ENCODE measurements at regions not wholly inside any gene's neighbourhood (a gene's known extent, or its start where the extent isn't known, plus 50 kb on each side); places are given as distances from the start of the nearest gene placed in this dataset.

- no peak for DNase-seq (ENCODE audit: low read depth)
These were observed 207.2 kb upstream of the GBE1 start for GRCh38 chr3:81968658-81969057.

GRCh38 chr3:81967393-81967792 lies 205.9 kb upstream of the GBE1 start:
- DNase-seq (ENCODE audit: low read depth) = no peak

GRCh38 chr3:81965696-81966095 lies 204.3 kb upstream of the GBE1 start:
- DNase-seq (ENCODE audit: low read depth) = no peak

DNA sequence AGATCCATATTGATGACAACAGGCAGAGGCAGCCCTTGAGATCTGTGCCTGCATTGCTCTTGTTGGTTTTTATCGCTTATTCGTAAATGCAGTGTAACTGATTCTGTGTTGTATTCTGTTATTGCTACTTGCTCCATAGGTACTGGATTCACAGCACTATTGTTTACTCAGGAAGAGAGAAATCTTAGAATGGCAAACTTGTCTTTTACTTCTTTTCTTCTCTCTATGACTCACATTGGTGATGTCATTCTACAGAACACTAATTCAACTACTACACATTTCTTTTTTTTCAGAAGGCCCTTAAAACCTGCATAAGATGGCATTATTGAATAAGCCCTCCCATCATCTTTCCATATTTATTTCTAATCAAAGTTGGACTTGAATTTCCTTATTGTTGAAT lies 201.0 kb upstream of the GBE1 start:
- DNase-seq (ENCODE audit: low read depth) = no peak

DNA sequence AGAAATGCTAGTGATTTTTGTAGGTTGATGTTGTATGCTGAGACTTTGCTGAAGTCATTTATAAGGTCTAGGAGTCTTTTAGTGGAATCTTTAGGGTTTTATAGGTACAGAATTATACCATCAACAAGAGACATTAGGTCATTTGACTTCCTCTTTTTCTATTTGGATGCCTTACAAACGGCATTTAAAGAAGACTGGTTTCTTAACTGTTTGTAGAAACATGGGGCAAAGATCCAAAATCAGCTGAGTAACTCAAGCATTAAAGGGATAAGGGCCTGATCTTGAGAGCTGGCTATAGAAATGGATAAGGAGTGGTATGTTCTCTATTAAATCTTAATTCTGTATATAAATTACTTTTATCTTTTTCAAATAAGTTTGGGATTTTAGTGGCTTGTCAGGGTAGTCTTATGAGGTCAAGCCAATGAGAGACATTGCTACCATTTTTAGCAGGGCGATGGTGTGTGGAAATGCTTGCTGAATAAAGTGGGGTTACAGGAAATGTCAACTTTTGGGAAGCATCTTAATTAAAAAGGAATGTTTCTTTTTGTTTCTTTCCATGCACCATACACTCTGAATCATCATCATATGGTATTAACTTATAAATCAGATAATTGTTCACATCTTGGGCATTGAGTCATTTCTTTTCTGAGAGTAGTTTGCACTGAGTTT lies 197.7 kb upstream of the GBE1 start:
- no peak for DNase-seq (ENCODE audit: low read depth)

DNA sequence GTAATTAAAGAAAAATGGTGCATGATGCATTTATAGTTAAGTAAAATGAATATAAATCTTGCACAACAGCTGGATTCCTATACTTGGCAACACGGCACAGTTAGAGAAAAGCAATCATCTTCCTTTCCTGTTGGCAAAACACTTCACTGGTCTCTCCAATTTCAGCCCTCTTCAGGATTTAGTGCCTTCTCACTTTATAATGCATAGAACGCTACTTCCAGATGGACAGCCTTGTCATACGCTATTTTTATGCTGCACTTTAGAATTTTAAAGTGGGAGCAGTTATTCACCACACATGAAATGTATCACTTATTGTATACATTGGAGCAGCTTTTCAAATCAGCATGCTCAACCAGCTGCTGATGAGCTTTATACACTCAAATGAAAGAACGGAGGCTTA lies 194.4 kb upstream of the GBE1 start:
- DNase-seq (ENCODE audit: low read depth) = no peak

- DNase-seq (ENCODE audit: low read depth) = no peak
These were observed 191.7 kb upstream of the GBE1 start for GRCh38 chr3:81953111-81953510.

DNA sequence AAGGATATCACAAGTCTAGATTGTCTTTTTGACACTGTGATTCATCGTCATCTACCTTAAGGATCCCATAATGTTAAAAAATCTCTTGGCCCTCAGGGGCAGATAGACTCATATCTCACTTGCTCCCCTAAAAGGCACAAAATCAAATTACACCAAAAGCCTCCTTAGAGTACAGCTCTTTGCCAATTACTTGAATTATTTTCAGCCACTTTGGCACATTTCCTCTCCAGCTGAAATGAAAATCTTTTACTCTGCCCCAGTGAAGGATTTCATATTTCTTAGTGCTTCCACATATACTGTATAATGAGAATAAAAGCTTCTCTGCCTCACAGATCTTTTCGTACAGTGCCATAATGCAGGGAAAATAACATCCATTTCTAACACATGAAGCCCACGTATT lies 190.7 kb upstream of the GBE1 start:
- no peak for DNase-seq (ENCODE audit: low read depth)

- no peak for DNase-seq (ENCODE audit: low read depth)
These were observed 190.2 kb upstream of the GBE1 start for GRCh38 chr3:81951636-81952035.

GRCh38 chr3:81951106-81951505 lies 189.7 kb upstream of the GBE1 start:
- no peak for DNase-seq (ENCODE audit: low read depth)

- no peak for DNase-seq (ENCODE audit: low read depth)
These were observed 185.9 kb upstream of the GBE1 start for GRCh38 chr3:81947359-81947758.

DNA sequence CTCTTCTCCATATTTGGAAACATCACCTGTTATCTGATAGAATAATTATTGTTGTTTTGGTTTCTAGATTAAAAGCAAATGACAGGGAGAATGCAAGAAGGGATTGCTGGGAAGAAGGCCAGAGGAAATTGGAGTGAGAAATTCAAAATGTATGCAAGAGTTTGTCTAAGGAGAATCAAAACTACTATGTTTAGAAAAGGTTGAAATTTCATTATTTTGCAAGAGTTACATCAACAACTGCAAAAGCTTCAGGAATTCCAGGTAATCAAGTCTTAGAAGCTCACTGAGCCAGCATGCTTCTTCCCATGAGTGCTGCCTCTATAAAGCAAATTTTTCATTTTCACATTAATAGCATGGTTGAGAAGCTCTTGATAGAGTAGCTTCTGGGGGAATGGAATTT lies 177.2 kb upstream of the GBE1 start:
- no peak for DNase-seq (ENCODE audit: low read depth)

- DNase-seq (ENCODE audit: low read depth) = no peak
These were observed 175.4 kb upstream of the GBE1 start for GRCh38 chr3:81936817-81937216.

DNA sequence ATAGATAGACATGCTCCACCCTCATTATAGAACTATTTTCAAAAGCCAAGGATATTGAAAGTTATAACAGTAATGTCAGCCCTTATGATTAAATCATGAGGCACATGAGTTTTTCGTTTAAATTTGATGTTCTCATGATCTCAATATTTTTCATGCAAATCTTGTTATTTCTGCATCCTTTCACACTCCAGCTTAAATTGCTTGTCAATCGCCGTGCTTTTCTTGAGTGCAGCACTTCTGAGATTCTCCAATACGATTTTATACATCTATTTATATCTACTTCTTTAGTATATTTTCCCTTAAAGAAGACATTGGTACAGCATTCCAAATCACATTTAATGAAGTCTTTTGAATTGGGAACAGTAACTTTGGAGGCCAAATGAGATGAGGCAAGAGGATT lies 171.2 kb upstream of the GBE1 start:
- DNase-seq (ENCODE audit: low read depth) = no peak

GRCh38 chr3:81931265-81932251 lies 170.1 kb upstream of the GBE1 start:
- DNase-seq (ENCODE audit: low read depth) = no peak

GRCh38 chr3:81929697-81930096 lies 168.3 kb upstream of the GBE1 start:
- no peak for DNase-seq (ENCODE audit: low read depth)

DNA sequence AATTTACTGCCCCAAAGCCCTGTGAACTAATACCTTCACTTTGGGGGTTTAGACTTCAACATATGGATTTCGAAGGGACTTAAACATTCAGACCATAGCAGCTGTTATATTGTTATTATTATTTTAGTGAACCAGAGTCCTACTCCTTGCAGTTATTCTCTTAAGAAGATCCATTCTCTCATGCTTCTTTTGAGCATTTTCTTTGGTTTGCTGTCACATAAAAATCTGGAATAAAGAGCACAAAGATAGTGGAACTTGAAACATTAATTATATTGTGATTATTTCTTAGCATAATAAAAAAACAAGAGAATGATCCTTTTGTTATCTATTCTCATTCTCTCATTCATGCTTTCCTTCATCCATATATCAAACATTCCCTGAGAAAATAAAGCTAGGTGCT lies 166.4 kb upstream of the GBE1 start:
- no peak for DNase-seq (ENCODE audit: low read depth)

- no peak for DNase-seq (ENCODE audit: low read depth)
These were observed 163.9 kb upstream of the GBE1 start for GRCh38 chr3:81925385-81925784.

DNA sequence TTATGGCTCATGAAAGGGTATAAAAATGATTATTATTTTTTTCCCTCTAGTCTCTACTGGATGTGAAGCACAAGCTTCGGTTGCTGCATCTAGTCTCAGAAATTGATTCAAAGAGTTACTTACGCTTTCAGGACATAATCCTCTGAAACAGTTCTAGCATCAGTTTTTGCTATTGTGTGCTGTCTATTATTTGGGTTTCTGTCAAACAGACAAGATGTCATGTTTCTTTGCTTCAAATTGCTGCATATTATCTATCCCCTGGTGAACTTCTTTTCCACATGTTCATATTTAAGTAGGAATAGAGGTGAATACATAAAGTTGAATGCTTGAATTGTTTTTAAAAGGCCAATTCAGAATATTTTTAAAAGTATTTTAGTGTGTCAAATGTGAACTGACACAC lies 161.6 kb upstream of the GBE1 start:
- DNase-seq (ENCODE audit: low read depth) = no peak

GRCh38 chr3:81922404-81922803 lies 161.0 kb upstream of the GBE1 start:
- DNase-seq (ENCODE audit: low read depth) = no peak

DNA sequence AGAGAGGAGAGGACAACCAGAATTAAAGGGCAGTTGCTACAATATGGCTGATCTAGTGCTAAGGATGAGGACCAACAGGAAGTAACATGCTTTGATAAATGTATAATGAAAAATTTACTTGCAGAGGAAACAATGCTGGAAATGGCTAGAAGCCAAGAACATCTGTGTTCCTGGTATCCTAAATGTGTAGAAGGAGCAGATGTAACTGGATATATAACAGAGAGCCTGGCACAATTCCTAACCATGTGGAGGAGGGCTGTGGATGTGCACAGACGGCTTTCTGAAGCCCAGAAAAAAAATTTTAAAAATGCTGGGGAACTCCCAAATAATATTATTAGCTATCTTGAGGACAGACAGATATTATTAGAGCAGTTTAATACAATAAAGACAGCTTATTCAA lies 159.4 kb upstream of the GBE1 start:
- DNase-seq (ENCODE audit: low read depth) = no peak

- DNase-seq (ENCODE audit: low read depth) = no peak
These were observed 155.4 kb upstream of the GBE1 start for GRCh38 chr3:81916890-81917289.

- no peak for DNase-seq (ENCODE audit: low read depth)
These were observed 152.6 kb upstream of the GBE1 start for GRCh38 chr3:81913886-81914663.
